ENCODE measurements at regions not wholly inside any gene's neighbourhood (a gene's known extent, or its start where the extent isn't known, plus 50 kb on each side); places are given as distances from the start of the nearest gene placed in this dataset.

DNA sequence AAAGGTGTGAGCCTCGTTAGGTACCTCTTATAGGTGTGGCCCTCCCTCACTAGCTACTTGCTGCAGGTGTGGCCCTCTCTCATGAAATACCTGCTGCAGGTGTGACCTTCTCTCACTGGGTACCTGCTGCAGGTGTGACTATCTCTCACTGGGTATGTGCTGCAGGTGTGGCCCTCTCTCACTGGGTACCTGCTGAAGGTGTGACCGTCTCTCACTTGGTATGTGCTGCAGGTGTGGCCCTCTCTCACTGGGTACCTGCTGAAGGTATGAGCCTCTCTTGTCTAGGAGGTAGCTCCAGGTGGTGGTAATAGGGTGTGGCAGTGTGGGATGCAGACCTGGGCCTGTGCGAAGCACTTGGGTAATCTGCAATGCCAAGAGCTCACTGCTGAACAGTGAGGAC lies 170.7 kb upstream of the PLPP4 start:
- TF ChIP-seq, protein P1, sequence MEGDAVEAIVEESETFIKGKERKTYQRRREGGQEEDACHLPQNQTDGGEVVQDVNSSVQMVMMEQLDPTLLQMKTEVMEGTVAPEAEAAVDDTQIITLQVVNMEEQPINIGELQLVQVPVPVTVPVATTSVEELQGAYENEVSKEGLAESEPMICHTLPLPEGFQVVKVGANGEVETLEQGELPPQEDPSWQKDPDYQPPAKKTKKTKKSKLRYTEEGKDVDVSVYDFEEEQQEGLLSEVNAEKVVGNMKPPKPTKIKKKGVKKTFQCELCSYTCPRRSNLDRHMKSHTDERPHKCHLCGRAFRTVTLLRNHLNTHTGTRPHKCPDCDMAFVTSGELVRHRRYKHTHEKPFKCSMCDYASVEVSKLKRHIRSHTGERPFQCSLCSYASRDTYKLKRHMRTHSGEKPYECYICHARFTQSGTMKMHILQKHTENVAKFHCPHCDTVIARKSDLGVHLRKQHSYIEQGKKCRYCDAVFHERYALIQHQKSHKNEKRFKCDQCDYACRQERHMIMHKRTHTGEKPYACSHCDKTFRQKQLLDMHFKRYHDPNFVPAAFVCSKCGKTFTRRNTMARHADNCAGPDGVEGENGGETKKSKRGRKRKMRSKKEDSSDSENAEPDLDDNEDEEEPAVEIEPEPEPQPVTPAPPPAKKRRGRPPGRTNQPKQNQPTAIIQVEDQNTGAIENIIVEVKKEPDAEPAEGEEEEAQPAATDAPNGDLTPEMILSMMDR (IDR thresholded peaks at IDR 0.05), result no peak
- TF ChIP-seq POLR2AphosphoS5 (IDR thresholded peaks at IDR 0.05; ENCODE audit: low read depth, low read length), result no peak
- TF ChIP-seq TCF7L2 (IDR thresholded peaks at IDR 0.05; ENCODE audit: low read depth, low read length), result no peak
- no peak for TF ChIP-seq SIN3A (IDR thresholded peaks at IDR 0.05; ENCODE audit: borderline replicate concordance, insufficient read depth, low read depth, low read length)
- TF ChIP-seq, protein P2, sequence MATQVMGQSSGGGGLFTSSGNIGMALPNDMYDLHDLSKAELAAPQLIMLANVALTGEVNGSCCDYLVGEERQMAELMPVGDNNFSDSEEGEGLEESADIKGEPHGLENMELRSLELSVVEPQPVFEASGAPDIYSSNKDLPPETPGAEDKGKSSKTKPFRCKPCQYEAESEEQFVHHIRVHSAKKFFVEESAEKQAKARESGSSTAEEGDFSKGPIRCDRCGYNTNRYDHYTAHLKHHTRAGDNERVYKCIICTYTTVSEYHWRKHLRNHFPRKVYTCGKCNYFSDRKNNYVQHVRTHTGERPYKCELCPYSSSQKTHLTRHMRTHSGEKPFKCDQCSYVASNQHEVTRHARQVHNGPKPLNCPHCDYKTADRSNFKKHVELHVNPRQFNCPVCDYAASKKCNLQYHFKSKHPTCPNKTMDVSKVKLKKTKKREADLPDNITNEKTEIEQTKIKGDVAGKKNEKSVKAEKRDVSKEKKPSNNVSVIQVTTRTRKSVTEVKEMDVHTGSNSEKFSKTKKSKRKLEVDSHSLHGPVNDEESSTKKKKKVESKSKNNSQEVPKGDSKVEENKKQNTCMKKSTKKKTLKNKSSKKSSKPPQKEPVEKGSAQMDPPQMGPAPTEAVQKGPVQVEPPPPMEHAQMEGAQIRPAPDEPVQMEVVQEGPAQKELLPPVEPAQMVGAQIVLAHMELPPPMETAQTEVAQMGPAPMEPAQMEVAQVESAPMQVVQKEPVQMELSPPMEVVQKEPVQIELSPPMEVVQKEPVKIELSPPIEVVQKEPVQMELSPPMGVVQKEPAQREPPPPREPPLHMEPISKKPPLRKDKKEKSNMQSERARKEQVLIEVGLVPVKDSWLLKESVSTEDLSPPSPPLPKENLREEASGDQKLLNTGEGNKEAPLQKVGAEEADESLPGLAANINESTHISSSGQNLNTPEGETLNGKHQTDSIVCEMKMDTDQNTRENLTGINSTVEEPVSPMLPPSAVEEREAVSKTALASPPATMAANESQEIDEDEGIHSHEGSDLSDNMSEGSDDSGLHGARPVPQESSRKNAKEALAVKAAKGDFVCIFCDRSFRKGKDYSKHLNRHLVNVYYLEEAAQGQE (IDR thresholded peaks at IDR 0.05; ENCODE audit: insufficient read depth in 1 of 2, low read depth in 2 of 2, low read length in 1 of 2), result no peak
